ENCODE measurements at regions not wholly inside any gene's neighbourhood (a gene's known extent, or its start where the extent isn't known, plus 50 kb on each side); places are given as distances from the start of the nearest gene placed in this dataset.

- H3K27ac ChIP-seq, result no peak overlapping the region
- H3K27me3 ChIP-seq, result no peaks in the 10 kb centered on the region
- H3K36me3 ChIP-seq, result no peaks in the 10 kb centered on the region
- peaks cover 0 to 13% (median 0%) of the 10 kb centered on the region in 3 donors for H3K4me1 ChIP-seq
- 80 to 100% methylated on average over 1 of the region's 7 CpGs for WGBS, 2 donors (ENCODE audit: low coverage in 1 of 2)
- no peak overlapping the region for H3K4me3 ChIP-seq
- H3K9me3 ChIP-seq, result no peaks in the 10 kb centered on the region
- TF ChIP-seq POLR2AphosphoS5 (IDR thresholded peaks at IDR 0.05), result no peak
- no peak for TF ChIP-seq CTCF (IDR thresholded peaks at IDR 0.05)
- TF ChIP-seq POLR2A (IDR thresholded peaks at IDR 0.05), result no peak
- TF ChIP-seq EP300 (IDR thresholded peaks at IDR 0.05), result no peak
- ATAC-seq, result no peak
These were observed 132.7 kb upstream of the CXCL12 start for GRCh38 chr10:44517635-44518034.

GRCh38 chr10:44519361-44519760 is 134.5 kb upstream of the CXCL12 start:
- TF ChIP-seq CTCF (IDR thresholded peaks at IDR 0.05) (no peak), EP300 (IDR thresholded peaks at IDR 0.05) (no peak), POLR2AphosphoS5 (IDR thresholded peaks at IDR 0.05) (no peak)
- WGBS, 2 donors (ENCODE audit: low coverage in 1 of 2), result 26 to 50% methylated on average over 2 of the region's 2 CpGs
- Histone ChIP-seq H3K27me3 (no peaks in the 10 kb centered on the region), H3K36me3 (no peaks in the 10 kb centered on the region), H3K27ac (no peak overlapping the region), H3K9me3 (peaks cover 0 to 5% (median 0%) of the 10 kb centered on the region in 3 donors), H3K4me1 (no peaks in the 10 kb centered on the region), H3K4me3 (no peak overlapping the region)
- no peak for ATAC-seq

GRCh38 chr10:44520651-44521050 is 135.8 kb upstream of the CXCL12 start:
- peaks cover 0 to 6% (median 0%) of the 10 kb centered on the region in 3 donors for H3K9me3 ChIP-seq
- no peaks in the 10 kb centered on the region for H3K27me3 ChIP-seq
- H3K4me3 ChIP-seq, result no peak overlapping the region
- ATAC-seq, result no peak
- WGBS, 2 donors (ENCODE audit: low coverage in 1 of 2), result 93 to 100% methylated on average over 1 to 2 of the region's 2 CpGs
- H3K27ac ChIP-seq, result no peak overlapping the region
- H3K4me1 ChIP-seq, result no peaks in the 10 kb centered on the region
- H3K36me3 ChIP-seq, result no peaks in the 10 kb centered on the region
- TF ChIP-seq POLR2A (IDR thresholded peaks at IDR 0.05) (no peak), CTCF (IDR thresholded peaks at IDR 0.05) (no peak), EP300 (IDR thresholded peaks at IDR 0.05) (no peak), POLR2AphosphoS5 (IDR thresholded peaks at IDR 0.05) (no peak)

DNA sequence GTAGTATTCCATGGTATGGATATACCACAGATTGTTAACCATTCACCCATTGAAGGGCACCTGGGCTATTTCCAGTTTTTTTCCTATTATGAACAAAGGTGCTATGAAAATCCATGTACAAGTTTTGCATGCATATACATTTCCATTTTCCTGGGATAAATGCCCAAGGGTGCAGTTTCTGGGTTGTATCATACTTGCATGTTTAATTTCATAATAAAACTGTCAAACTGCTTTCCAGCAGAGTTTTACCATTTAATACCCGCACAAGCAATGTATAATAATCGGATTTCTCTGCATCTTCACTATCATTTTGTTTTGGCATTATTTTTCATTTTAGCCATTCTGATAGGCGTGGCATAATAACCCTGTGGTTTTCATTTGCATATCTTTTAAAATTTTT is 154.3 kb upstream of the CXCL12 start:
- Histone ChIP-seq H3K4me1 (no peaks in the 10 kb centered on the region), H3K36me3 (no peaks in the 10 kb centered on the region), H3K27me3 (no peaks in the 10 kb centered on the region), H3K27ac (no peak overlapping the region), H3K9me3 (peaks cover 0 to 3% (median 0%) of the 10 kb centered on the region in 3 donors), H3K4me3 (no peak overlapping the region)
- TF ChIP-seq POLR2AphosphoS5 (IDR thresholded peaks at IDR 0.05), result no peak
- TF ChIP-seq EP300 (IDR thresholded peaks at IDR 0.05), result no peak
- TF ChIP-seq CTCF (IDR thresholded peaks at IDR 0.05), result no peak
- TF ChIP-seq POLR2A (IDR thresholded peaks at IDR 0.05), result no peak
- no peak for ATAC-seq
- WGBS, 2 donors (ENCODE audit: low coverage in 1 of 2), result 82 to 91% methylated on average over 3 of the region's 3 CpGs

DNA sequence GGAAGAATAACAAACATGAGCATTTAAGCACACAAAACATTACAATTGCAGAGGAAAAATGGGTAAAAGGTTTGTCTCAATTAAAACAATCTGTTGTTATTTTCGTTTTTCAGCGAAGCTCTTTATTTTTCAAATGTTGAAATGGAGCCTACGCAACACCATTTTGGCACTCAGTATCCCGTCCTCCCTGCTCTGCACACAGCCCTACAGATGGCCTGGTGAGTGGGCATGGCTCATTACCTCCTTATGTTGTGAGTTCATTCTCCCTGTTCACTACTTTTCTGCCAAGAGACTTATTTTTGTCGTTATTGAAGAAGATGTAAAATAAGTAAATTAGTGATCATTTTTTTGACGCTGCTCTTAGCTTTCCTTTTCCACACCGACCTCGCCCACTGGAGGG is 167.8 kb upstream of the CXCL12 start:
- H3K27ac ChIP-seq, result no peak overlapping the region
- 76 to 80% methylated on average over 6 to 8 of the region's 8 CpGs for WGBS, 2 donors (ENCODE audit: low coverage in 1 of 2)
- no peak for ATAC-seq
- H3K4me1 ChIP-seq, result no peaks in the 10 kb centered on the region
- no peaks in the 10 kb centered on the region for H3K27me3 ChIP-seq
- peaks cover 0 to 26% (median 0%) of the 10 kb centered on the region in 3 donors for H3K9me3 ChIP-seq
- H3K36me3 ChIP-seq, result no peaks in the 10 kb centered on the region
- TF ChIP-seq POLR2A (IDR thresholded peaks at IDR 0.05) (no peak), CTCF (IDR thresholded peaks at IDR 0.05) (no peak), EP300 (IDR thresholded peaks at IDR 0.05) (no peak), POLR2AphosphoS5 (IDR thresholded peaks at IDR 0.05) (no peak)
- no peak overlapping the region for H3K4me3 ChIP-seq
